Body of pancreas (tissue), 4 donors: ENCODE measurements at regions not wholly inside any gene's neighbourhood (a gene's known extent, or its start where the extent isn't known, plus 50 kb on each side); places are given as distances from the start of the nearest gene placed in this dataset.

Experiments used
- POLR2A ChIP-seq, 3 donors: fragments of 450-650 bp; IDR thresholded peaks; one replicate each; pipeline ENCODE4 v1.6.1; 2016; ENCODE audit warnings: antibody characterized with exemption in 3 of 3, mild to moderate bottlenecking in 2 of 3
- TF ChIP-seq, protein P1 (sequence below), 7 experiments: fragments of 450-650 bp in 4 of 7; fragments of 200-600 bp in 3 of 7; sonication (generic) in 3 of 7; IDR thresholded peaks; one replicate each; pipeline ENCODE4 v1.5.1; 2016 to 2019; ENCODE audit warnings: antibody characterized with exemption in 7 of 7

DNA sequence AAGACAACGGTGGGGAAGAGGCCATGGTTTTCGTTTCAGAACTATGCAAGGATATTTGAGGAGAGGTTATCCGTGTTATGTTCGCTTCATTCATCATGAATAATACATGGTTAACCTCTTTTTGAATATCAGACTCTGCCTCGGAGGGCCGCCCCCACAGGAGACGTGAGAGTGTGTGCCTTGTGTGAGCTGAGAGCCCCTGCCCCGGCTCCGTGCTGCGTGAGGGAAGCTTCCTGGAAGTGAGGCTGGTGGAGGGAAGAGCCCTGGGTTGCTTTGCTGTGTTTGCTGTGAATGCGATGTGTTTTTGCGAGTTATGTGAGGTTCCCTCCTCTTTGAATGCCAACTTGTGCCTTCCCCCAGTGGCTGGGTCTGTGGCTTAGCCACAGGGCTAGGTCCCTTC is 146.0 kb upstream of the RTL1 start:
- TF ChIP-seq, protein P1, sequence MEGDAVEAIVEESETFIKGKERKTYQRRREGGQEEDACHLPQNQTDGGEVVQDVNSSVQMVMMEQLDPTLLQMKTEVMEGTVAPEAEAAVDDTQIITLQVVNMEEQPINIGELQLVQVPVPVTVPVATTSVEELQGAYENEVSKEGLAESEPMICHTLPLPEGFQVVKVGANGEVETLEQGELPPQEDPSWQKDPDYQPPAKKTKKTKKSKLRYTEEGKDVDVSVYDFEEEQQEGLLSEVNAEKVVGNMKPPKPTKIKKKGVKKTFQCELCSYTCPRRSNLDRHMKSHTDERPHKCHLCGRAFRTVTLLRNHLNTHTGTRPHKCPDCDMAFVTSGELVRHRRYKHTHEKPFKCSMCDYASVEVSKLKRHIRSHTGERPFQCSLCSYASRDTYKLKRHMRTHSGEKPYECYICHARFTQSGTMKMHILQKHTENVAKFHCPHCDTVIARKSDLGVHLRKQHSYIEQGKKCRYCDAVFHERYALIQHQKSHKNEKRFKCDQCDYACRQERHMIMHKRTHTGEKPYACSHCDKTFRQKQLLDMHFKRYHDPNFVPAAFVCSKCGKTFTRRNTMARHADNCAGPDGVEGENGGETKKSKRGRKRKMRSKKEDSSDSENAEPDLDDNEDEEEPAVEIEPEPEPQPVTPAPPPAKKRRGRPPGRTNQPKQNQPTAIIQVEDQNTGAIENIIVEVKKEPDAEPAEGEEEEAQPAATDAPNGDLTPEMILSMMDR (IDR thresholded peaks at IDR 0.05), result no peak
- TF ChIP-seq POLR2A (IDR thresholded peaks at IDR 0.05), result no peak
